ENCODE measurements at regions not wholly inside any gene's neighbourhood (a gene's known extent, or its start where the extent isn't known, plus 50 kb on each side); places are given as distances from the start of the nearest gene placed in this dataset.

GRCh38 chr20:40960101-40960500, 68.5 kb upstream of the TOP1 start:
- TF ChIP-seq CTCF (IDR thresholded peaks at IDR 0.05) (no peak), EZH2 (IDR thresholded peaks at IDR 0.05; ENCODE audit: borderline replicate concordance, insufficient read depth, low read depth, low read length, poor library complexity, severe bottlenecking) (no peak)

All from B cell (primary cell).